NCI-H128 (cell line): ENCODE measurements at regions not wholly inside any gene's neighbourhood (a gene's known extent, or its start where the extent isn't known, plus 50 kb on each side); places are given as distances from the start of the nearest gene placed in this dataset.
A peak's percentile ranks its signal among the peaks of the same experiment; 100 is the strongest.
"Not testable (repeated sequence)": the region's sequence is repeated elsewhere in the genome, so short reads cannot be mapped to it uniquely, and the experiment has no call there.

Experiments
- DNase-seq: peaks from one replicate; lab custom pipeline; 2025; ENCODE audit not compliant: unreplicated experiment; lab: John Stamatoyannopoulos, UW

GRCh38 chr5:67817652-67818051 is 397.9 kb upstream of the PIK3R1 start:
- no peak for DNase-seq

GRCh38 chr5:67816456-67816855 is 399.1 kb upstream of the PIK3R1 start:
- no peak for DNase-seq

GRCh38 chr5:67815455-67816391 is 399.8 kb upstream of the PIK3R1 start:
- DNase-seq = no peak

GRCh38 chr5:67814569-67815311 is 400.8 kb upstream of the PIK3R1 start:
- DNase-seq = no peak

- DNase-seq = no peak
Observed at GRCh38 chr5:67813877-67814539, 401.5 kb upstream of the PIK3R1 start.

- DNase-seq = peak; percentile 32
Observed at GRCh38 chr5:67809589-67809988, 406.0 kb upstream of the PIK3R1 start.

- DNase-seq = no peak
Observed at GRCh38 chr5:67808340-67808739, 407.2 kb upstream of the PIK3R1 start.

- no peak for DNase-seq
Observed at GRCh38 chr5:67807439-67807888, 408.1 kb upstream of the PIK3R1 start.

GRCh38 chr5:67806654-67807438 is 408.7 kb upstream of the PIK3R1 start:
- no peak for DNase-seq

- no peak for DNase-seq
Observed at GRCh38 chr5:67805666-67806348, 409.7 kb upstream of the PIK3R1 start.

GRCh38 chr5:67802766-67803165 is 412.8 kb upstream of the PIK3R1 start:
- DNase-seq = no peak

GRCh38 chr5:67799732-67800234 is 415.8 kb upstream of the PIK3R1 start:
- no peak for DNase-seq

GRCh38 chr5:67798470-67798869 is 417.1 kb upstream of the PIK3R1 start:
- DNase-seq = not testable (repeated sequence)

GRCh38 chr5:67795781-67796477 is 419.6 kb upstream of the PIK3R1 start:
- DNase-seq = no peak

GRCh38 chr5:67793966-67794365 is 421.6 kb upstream of the PIK3R1 start:
- no peak for DNase-seq

- DNase-seq = no peak
Observed at GRCh38 chr5:67793418-67793817, 422.1 kb upstream of the PIK3R1 start.

- no peak for DNase-seq
Observed at GRCh38 chr5:67792891-67793290, 422.7 kb upstream of the PIK3R1 start.

- no peak for DNase-seq
Observed at GRCh38 chr5:67790390-67790789, 425.2 kb upstream of the PIK3R1 start.

- DNase-seq = not testable (repeated sequence)
Observed at GRCh38 chr5:67779893-67780623, 435.5 kb upstream of the PIK3R1 start.
